Transverse colon (tissue), 4 donors: ENCODE measurements at regions not wholly inside any gene's neighbourhood (a gene's known extent, or its start where the extent isn't known, plus 50 kb on each side); places are given as distances from the start of the nearest gene placed in this dataset.
A peak's percentile ranks its signal among the peaks of the same experiment; 100 is the strongest.

ENCODE experiments used
- DNase-seq: peaks from one replicate; pipeline ENCODE4 v3.0.0-alpha.2; 2019
- H3K27ac ChIP-seq, 4 donors: fragments of 200-600 bp; sonication (generic); 2 replicates each; pipeline ENCODE4 v1.5.1; 2016 to 2018; ENCODE audit warnings: inconsistent platforms in 4 of 4
- H3K27me3 ChIP-seq: fragments of 200-600 bp; sonication (generic); 2 replicates; pipeline ENCODE4 v1.5.1; 2017; ENCODE audit warnings: inconsistent platforms
- H3K36me3 ChIP-seq, 4 donors: fragments of 200-600 bp; sonication (generic); 2 replicates each; pipeline ENCODE4 v1.5.1; 2017 to 2019; ENCODE audit warnings: inconsistent platforms in 4 of 4
- H3K4me1 ChIP-seq, 4 donors: fragments of 200-600 bp; sonication (generic); 2 replicates each; pipeline ENCODE4 v1.5.1; 2017 to 2020; ENCODE audit warnings: inconsistent platforms in 4 of 4
- H3K4me3 ChIP-seq, 4 donors: fragments of 200-600 bp; sonication (generic); 1 replicate in 1 of 4; 2 replicates in 3 of 4; pipeline versions ENCODE4 v1.5.1 to v1.6.1; 2017 to 2019; ENCODE audit warnings: inconsistent platforms in 4 of 4
- H3K9me3 ChIP-seq, 2 donors: fragments of 200-600 bp; sonication (generic); 2 replicates each; pipeline ENCODE4 v1.5.1; 2017 to 2019; ENCODE audit warnings: inconsistent platforms in 2 of 2
- CTCF ChIP-seq, 5 experiments: fragments of 200-600 bp in 3 of 5; fragments of 450-650 bp in 2 of 5; sonication (generic) in 3 of 5; IDR thresholded peaks; 1 replicate in 2 of 5; 2 replicates in 3 of 5; pipeline ENCODE4 v1.5.1; 2016 to 2017; ENCODE audit warnings: antibody characterized with exemption in 5 of 5, inconsistent platforms in 3 of 5, mild to moderate bottlenecking in 2 of 5, moderate library complexity in 1 of 5
- EP300 ChIP-seq: sonication (generic); formaldehyde crosslinking; IDR thresholded peaks from one replicate; pipeline ENCODE4 v1.6.1; 2017; ENCODE audit warnings: antibody characterized with exemption, low read depth
- POLR2A ChIP-seq: fragments of 450-650 bp; IDR thresholded peaks from one replicate; pipeline ENCODE4 v1.6.1; 2016; ENCODE audit warnings: antibody characterized with exemption, mild to moderate bottlenecking, moderate library complexity
- POLR2AphosphoS5 ChIP-seq, 3 donors: sonication (generic); formaldehyde crosslinking; IDR thresholded peaks; one replicate each; pipeline ENCODE4 v1.6.1; 2016; ENCODE audit warnings: antibody characterized with exemption in 3 of 3
- WGBS, 2 donors: methylation state at CpG; one replicate each; pipeline ENCODE4 v1.1.5; 2018; ENCODE audit warnings: low coverage in 1 of 2; 5-methylcytosine and 5-hydroxymethylcytosine counted together
- in situ Hi-C, 4 donors: fragments of 200-750 bp; cut with MboI; loops; one replicate each; pipeline versions ENCODE4 v1.15.0 to v1.15.1; 2017; ENCODE audit warnings: low sequenced_read_pairs in 3 of 4, low pct_ligation_motif_present in 1 of 4, low pct_unique_long_range_greater_than_20kb in 1 of 4
- intact Hi-C: fragments of 100-400 bp; cut with DNase I; formaldehyde crosslinking; loops from one replicate; pipeline ENCODE4 v1.15.1; 2023; ENCODE audit warnings: low total_unique reads

- in situ Hi-C loops (no loop called here), intact Hi-C loops (no loop called here)
- Histone ChIP-seq H3K4me1 (no peaks in the 10 kb centered on the region), H3K27me3 (peaks cover 34% of the 10 kb centered on the region), H3K27ac (no peak overlapping the region), H3K36me3 (no peaks in the 10 kb centered on the region), H3K4me3 (no peak overlapping the region), H3K9me3 (no peaks in the 10 kb centered on the region)
- 29% methylated on average over 13 of the region's 13 CpGs; no CpG with 5 or more reads in 1 of the 2 donors for WGBS, 2 donors
- no peak for DNase-seq
- no peak for TF ChIP-seq POLR2A
- no peak for TF ChIP-seq POLR2AphosphoS5 (IDR thresholded peaks at IDR 0.05)
- TF ChIP-seq CTCF (IDR thresholded peaks at IDR 0.05): no peak
- TF ChIP-seq EP300: no peak
These were observed 61.6 kb downstream of the LSM5 start for GRCh38 chr7:32428546-32428945.

GRCh38 chr7:32427769-32428291, 62.4 kb downstream of the LSM5 start:
- Histone ChIP-seq H3K9me3 (no peaks in the 10 kb centered on the region), H3K4me1 (no peaks in the 10 kb centered on the region), H3K4me3 (no peak overlapping the region), H3K27ac (no peak overlapping the region), H3K36me3 (no peaks in the 10 kb centered on the region), H3K27me3 (peaks cover 34% of the 10 kb centered on the region)
- in situ Hi-C loops (no loop called here), intact Hi-C loops (no loop called here)
- no peak for TF ChIP-seq POLR2A
- peak in 1 of 5 experiments; percentile 17 for TF ChIP-seq CTCF (IDR thresholded peaks at IDR 0.05)
- DNase-seq: peak; percentile 19
- 28% methylated on average over 48 of the region's 48 CpGs; no CpG with 5 or more reads in 1 of the 2 donors for WGBS, 2 donors

- DNase-seq: no peak
- H3K27ac ChIP-seq: no peak overlapping the region
- in situ Hi-C loops (no loop called here), intact Hi-C loops (no loop called here)
- no peak overlapping the region for H3K4me3 ChIP-seq
- peaks cover 12% of the 10 kb centered on the region for H3K27me3 ChIP-seq
- H3K4me1 ChIP-seq: no peaks in the 10 kb centered on the region
- 68 to 90% methylated on average over 2 to 8 of the region's 8 CpGs for WGBS, 2 donors
- no peaks in the 10 kb centered on the region for H3K36me3 ChIP-seq
- no peaks in the 10 kb centered on the region for H3K9me3 ChIP-seq
- TF ChIP-seq CTCF (IDR thresholded peaks at IDR 0.05): no peak
- no peak for TF ChIP-seq POLR2AphosphoS5 (IDR thresholded peaks at IDR 0.05)
- TF ChIP-seq EP300: no peak
- TF ChIP-seq POLR2A: no peak
These were observed 73.3 kb downstream of the LSM5 start for GRCh38 chr7:32416846-32417245.

GRCh38 chr7:32415936-32416335, 74.2 kb downstream of the LSM5 start:
- in situ Hi-C loops: no loop called here
- Histone ChIP-seq H3K36me3 (no peaks in the 10 kb centered on the region), H3K27ac (no peak overlapping the region), H3K27me3 (peaks cover 12% of the 10 kb centered on the region), H3K4me3 (no peak overlapping the region), H3K9me3 (no peaks in the 10 kb centered on the region), H3K4me1 (no peaks in the 10 kb centered on the region)
- intact Hi-C loops: no loop called here
- DNase-seq: no peak
- 76 to 83% methylated on average over 4 to 10 of the region's 10 CpGs for WGBS, 2 donors
- TF ChIP-seq POLR2AphosphoS5 (IDR thresholded peaks at IDR 0.05) (no peak), POLR2A (no peak), CTCF (IDR thresholded peaks at IDR 0.05) (no peak), EP300 (no peak)
